Neural cell (in vitro differentiated cells): ENCODE measurements at regions not wholly inside any gene's neighbourhood (a gene's known extent, or its start where the extent isn't known, plus 50 kb on each side); places are given as distances from the start of the nearest gene placed in this dataset.

Experiments used
- H2AFZ ChIP-seq: fragments of 200-600, 300-800 bp; sonication (generic), shearing (Covaris generic); 2 replicates; pipeline ENCODE4 v1.6.0; 2014; ENCODE audit warnings: low read depth, mild to moderate bottlenecking, antibody characterized with exemption, low read length, moderate library complexity
- H3F3A ChIP-seq: fragments of 200-600 bp; shearing (Covaris generic); 2 replicates; pipeline ENCODE4 v1.6.1; 2016; ENCODE audit warnings: mild to moderate bottlenecking, moderate library complexity, mixed read lengths, antibody characterized with exemption, low read length; ENCODE audit not compliant: insufficient read depth, poor library complexity, severe bottlenecking
- H3K27ac ChIP-seq: fragments of 200-600, 300-800 bp; sonication (generic), shearing (Covaris generic); 2 replicates; pipeline ENCODE4 v1.5.1; 2014; ENCODE audit warnings: mild to moderate bottlenecking, low read length, moderate library complexity
- H3K27me3 ChIP-seq: fragments of 300-800, 200-600 bp; sonication (generic), shearing (Covaris generic); 2 replicates; pipeline ENCODE4 v1.6.0; 2014; ENCODE audit warnings: mild to moderate bottlenecking, low read depth, low read length, moderate library complexity; ENCODE audit not compliant: insufficient read depth
- H3K36me3 ChIP-seq: fragments of 300-800, 200-600 bp; sonication (generic), shearing (Covaris generic); 2 replicates; pipeline ENCODE4 v1.5.1; 2014; ENCODE audit warnings: mild to moderate bottlenecking, antibody characterized with exemption, low read length, moderate library complexity; ENCODE audit not compliant: insufficient read depth
- H3K4me2 ChIP-seq: fragments of 300-800, 200-600 bp; sonication (generic), shearing (Covaris generic); 2 replicates; pipeline ENCODE4 v1.6.0; 2014; ENCODE audit warnings: mild to moderate bottlenecking, low read length
- H3K4me3 ChIP-seq: fragments of 300-800, 200-600 bp; sonication (generic), shearing (Covaris generic); 2 replicates; pipeline ENCODE4 v1.5.1; 2014; ENCODE audit warnings: mild to moderate bottlenecking, low read length, moderate library complexity
- H3K79me2 ChIP-seq: fragments of 200-600 bp; shearing (Covaris generic); replicated peaks from 2 replicates; pipeline ENCODE4 v1.6.0; 2014; ENCODE audit warnings: mild to moderate bottlenecking, low read length, moderate library complexity; ENCODE audit not compliant: insufficient read depth
- H3K9ac ChIP-seq: fragments of 300-800, 200-600 bp; sonication (generic), shearing (Covaris generic); 2 replicates; pipeline ENCODE4 v1.6.1; 2016; ENCODE audit warnings: mild to moderate bottlenecking, low read length, mixed read lengths
- H3K9me2 ChIP-seq: fragments of 200-600 bp; shearing (Covaris generic); 2 replicates; pipeline ENCODE4 v1.6.1; 2016; ENCODE audit warnings: mild to moderate bottlenecking, low read length, mixed read lengths; ENCODE audit not compliant: insufficient read depth
- H3K9me3 ChIP-seq: fragments of 200-600, 300-800 bp; sonication (generic), shearing (Covaris generic); 2 replicates; pipeline ENCODE4 v1.6.1; 2016; ENCODE audit warnings: mild to moderate bottlenecking, mixed run types, low read length, moderate library complexity, mixed read lengths
- H4K20me1 ChIP-seq: fragments of 200-600 bp; shearing (Covaris generic); 2 replicates; pipeline ENCODE4 v1.6.1; 2016; ENCODE audit warnings: mild to moderate bottlenecking, mixed run types; ENCODE audit not compliant: insufficient read depth
- EP300 ChIP-seq: fragments of 450-650 bp; conservative IDR thresholded peaks from 2 replicates; pipeline ENCODE4 v1.6.1; 2014; ENCODE audit warnings: antibody characterized with exemption, mild to moderate bottlenecking, moderate library complexity; ENCODE audit not compliant: poor library complexity, severe bottlenecking
- EZH2 ChIP-seq: fragments of 200-600, 300-800 bp; shearing (Covaris generic), sonication (generic); IDR thresholded peaks from 2 replicates; pipeline ENCODE4 v1.6.1; 2014; ENCODE audit warnings: antibody characterized with exemption, low read length, borderline replicate concordance, mild to moderate bottlenecking; ENCODE audit not compliant: insufficient read depth, poor library complexity, severe bottlenecking
- MXI1 ChIP-seq: fragments of 450-650 bp; conservative IDR thresholded peaks from 2 replicates; pipeline ENCODE4 v1.6.1; 2014; ENCODE audit warnings: antibody characterized with exemption, mild to moderate bottlenecking; ENCODE audit not compliant: poor library complexity, severe bottlenecking
- POLR2AphosphoS5 ChIP-seq: IDR thresholded peaks from 2 replicates; pipeline ENCODE4 v1.6.1; 2012
- RAD21 ChIP-seq: fragments of 450-650 bp; conservative IDR thresholded peaks from 2 replicates; pipeline ENCODE4 v1.6.1; 2014; ENCODE audit warnings: antibody characterized with exemption, mild to moderate bottlenecking, moderate library complexity
- SMC3 ChIP-seq: fragments of 450-650 bp; conservative IDR thresholded peaks from 2 replicates; pipeline ENCODE4 v1.6.1; 2014; ENCODE audit warnings: antibody characterized with exemption, mild to moderate bottlenecking, moderate library complexity; ENCODE audit not compliant: poor library complexity
- TAF1 ChIP-seq: IDR thresholded peaks from 2 replicates; pipeline ENCODE4 v1.6.1; 2012; ENCODE audit warnings: low read depth
- TF ChIP-seq, protein P1 (sequence below): IDR thresholded peaks from 2 replicates; pipeline ENCODE4 v1.6.1; 2012; ENCODE audit warnings: borderline replicate concordance
- TF ChIP-seq, protein P2 (sequence below): fragments of 450-650 bp; IDR thresholded peaks from 2 replicates; pipeline ENCODE4 v1.5.1; 2014; ENCODE audit warnings: antibody characterized with exemption, mild to moderate bottlenecking, moderate library complexity; ENCODE audit not compliant: poor library complexity, severe bottlenecking

DNA sequence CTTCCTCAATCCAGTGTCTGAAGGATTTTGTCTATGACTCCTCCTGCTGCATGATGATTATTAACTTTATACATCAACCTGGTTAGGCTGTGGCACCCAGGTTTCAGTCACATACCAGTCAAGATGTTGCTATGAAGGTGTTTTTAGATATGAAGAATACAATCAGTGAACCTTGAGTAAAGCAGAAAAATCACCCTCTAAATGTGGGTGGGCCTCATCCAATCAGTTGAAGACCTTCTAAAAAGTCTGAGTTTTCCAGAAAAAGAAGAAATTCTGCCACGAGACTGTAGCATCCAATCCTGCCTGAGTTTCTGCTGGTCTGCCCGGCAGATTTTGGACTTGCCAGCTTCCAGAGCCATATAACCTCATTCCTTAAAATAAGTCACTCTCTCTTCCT, 126.1 kb upstream of the FRMD4A start:
- no peaks in the 10 kb centered on the region for H3K9me3 ChIP-seq
- H4K20me1 ChIP-seq: no peaks in the 10 kb centered on the region
- no peak overlapping the region for H3K27ac ChIP-seq
- H3K4me2 ChIP-seq: no peak overlapping the region
- no peak overlapping the region for H2AFZ ChIP-seq
- no peak overlapping the region for H3K4me3 ChIP-seq
- H3K27me3 ChIP-seq: no peaks in the 10 kb centered on the region
- no peaks in the 10 kb centered on the region for H3F3A ChIP-seq
- H3K36me3 ChIP-seq: no peaks in the 10 kb centered on the region
- no peaks in the 10 kb centered on the region for H3K79me2 ChIP-seq
- no peak overlapping the region for H3K9ac ChIP-seq
- H3K9me2 ChIP-seq: no peaks in the 10 kb centered on the region
- TF ChIP-seq EZH2 (no peak), MXI1 (no peak), POLR2AphosphoS5 (no peak), EP300 (no peak), RAD21 (no peak), SMC3 (no peak), TAF1 (no peak)
- TF ChIP-seq, protein P1, sequence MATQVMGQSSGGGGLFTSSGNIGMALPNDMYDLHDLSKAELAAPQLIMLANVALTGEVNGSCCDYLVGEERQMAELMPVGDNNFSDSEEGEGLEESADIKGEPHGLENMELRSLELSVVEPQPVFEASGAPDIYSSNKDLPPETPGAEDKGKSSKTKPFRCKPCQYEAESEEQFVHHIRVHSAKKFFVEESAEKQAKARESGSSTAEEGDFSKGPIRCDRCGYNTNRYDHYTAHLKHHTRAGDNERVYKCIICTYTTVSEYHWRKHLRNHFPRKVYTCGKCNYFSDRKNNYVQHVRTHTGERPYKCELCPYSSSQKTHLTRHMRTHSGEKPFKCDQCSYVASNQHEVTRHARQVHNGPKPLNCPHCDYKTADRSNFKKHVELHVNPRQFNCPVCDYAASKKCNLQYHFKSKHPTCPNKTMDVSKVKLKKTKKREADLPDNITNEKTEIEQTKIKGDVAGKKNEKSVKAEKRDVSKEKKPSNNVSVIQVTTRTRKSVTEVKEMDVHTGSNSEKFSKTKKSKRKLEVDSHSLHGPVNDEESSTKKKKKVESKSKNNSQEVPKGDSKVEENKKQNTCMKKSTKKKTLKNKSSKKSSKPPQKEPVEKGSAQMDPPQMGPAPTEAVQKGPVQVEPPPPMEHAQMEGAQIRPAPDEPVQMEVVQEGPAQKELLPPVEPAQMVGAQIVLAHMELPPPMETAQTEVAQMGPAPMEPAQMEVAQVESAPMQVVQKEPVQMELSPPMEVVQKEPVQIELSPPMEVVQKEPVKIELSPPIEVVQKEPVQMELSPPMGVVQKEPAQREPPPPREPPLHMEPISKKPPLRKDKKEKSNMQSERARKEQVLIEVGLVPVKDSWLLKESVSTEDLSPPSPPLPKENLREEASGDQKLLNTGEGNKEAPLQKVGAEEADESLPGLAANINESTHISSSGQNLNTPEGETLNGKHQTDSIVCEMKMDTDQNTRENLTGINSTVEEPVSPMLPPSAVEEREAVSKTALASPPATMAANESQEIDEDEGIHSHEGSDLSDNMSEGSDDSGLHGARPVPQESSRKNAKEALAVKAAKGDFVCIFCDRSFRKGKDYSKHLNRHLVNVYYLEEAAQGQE: no peak
- TF ChIP-seq, protein P2, sequence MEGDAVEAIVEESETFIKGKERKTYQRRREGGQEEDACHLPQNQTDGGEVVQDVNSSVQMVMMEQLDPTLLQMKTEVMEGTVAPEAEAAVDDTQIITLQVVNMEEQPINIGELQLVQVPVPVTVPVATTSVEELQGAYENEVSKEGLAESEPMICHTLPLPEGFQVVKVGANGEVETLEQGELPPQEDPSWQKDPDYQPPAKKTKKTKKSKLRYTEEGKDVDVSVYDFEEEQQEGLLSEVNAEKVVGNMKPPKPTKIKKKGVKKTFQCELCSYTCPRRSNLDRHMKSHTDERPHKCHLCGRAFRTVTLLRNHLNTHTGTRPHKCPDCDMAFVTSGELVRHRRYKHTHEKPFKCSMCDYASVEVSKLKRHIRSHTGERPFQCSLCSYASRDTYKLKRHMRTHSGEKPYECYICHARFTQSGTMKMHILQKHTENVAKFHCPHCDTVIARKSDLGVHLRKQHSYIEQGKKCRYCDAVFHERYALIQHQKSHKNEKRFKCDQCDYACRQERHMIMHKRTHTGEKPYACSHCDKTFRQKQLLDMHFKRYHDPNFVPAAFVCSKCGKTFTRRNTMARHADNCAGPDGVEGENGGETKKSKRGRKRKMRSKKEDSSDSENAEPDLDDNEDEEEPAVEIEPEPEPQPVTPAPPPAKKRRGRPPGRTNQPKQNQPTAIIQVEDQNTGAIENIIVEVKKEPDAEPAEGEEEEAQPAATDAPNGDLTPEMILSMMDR: no peak

DNA sequence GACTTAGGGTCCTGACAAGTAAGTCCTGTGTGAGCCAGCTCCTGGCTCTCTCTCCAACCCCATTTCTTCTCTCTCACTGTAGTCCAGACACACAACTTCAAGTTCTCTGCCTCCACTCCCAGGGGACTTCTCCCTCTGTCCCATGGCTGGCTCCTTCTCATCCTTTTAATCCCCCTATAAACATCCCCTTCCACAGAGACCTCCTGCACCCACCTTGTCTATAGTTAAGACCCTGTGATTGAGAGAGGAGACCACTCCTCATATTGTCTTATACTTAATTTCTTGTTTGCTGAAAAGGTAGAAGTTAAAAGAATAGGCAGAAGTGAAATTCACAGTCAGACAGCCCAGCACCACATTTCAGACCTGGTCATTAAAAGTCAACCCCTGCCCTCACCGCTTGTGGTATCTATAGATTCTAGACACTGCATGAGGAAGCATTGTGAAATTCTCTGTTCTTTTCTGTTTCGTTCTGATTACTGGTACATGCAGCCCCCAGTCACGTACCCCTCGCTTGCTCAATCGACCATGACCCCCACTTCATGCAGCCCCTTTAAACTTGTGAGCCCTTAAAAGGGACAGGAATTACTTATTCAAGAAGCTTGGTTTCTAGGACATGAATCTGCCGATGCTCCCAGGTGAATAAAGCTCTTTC, 125.6 kb upstream of the FRMD4A start:
- Histone ChIP-seq H3K79me2 (no peaks in the 10 kb centered on the region), H2AFZ (no peak overlapping the region), H3K36me3 (no peaks in the 10 kb centered on the region), H3F3A (no peaks in the 10 kb centered on the region), H3K27ac (no peak overlapping the region), H3K9me3 (no peaks in the 10 kb centered on the region), H4K20me1 (no peaks in the 10 kb centered on the region), H3K4me2 (no peak overlapping the region), H3K27me3 (no peaks in the 10 kb centered on the region), H3K9ac (no peak overlapping the region), H3K9me2 (no peaks in the 10 kb centered on the region), H3K4me3 (no peak overlapping the region)
- no peak for TF ChIP-seq TAF1
- no peak for TF ChIP-seq RAD21
- no peak for TF ChIP-seq EP300
- TF ChIP-seq, protein P2: no peak
- TF ChIP-seq SMC3: no peak
- no peak for TF ChIP-seq MXI1
- TF ChIP-seq, protein P1: no peak
- TF ChIP-seq POLR2AphosphoS5: no peak
- no peak for TF ChIP-seq EZH2
